CD8-positive, alpha-beta memory T cell (primary cell): ENCODE measurements at regions not wholly inside any gene's neighbourhood (a gene's known extent, or its start where the extent isn't known, plus 50 kb on each side); places are given as distances from the start of the nearest gene placed in this dataset.
A peak's percentile ranks its signal among the peaks of the same experiment; 100 is the strongest.
"Not testable (repeated sequence)": the region's sequence is repeated elsewhere in the genome, so short reads cannot be mapped to it uniquely, and the experiment has no call there.

ENCODE experiments used
- CTCF ChIA-PET: fragments of 350-600 bp; sonication (Branson Sonifier 250); formaldehyde crosslinking; loops from one replicate; lab custom pipeline; 2021; ENCODE audit warnings: antibody characterized with exemption; lab: Charles Lee
- POLR2A ChIA-PET: fragments of 350-600 bp; sonication (Branson Sonifier 250); formaldehyde crosslinking; loops from one replicate; lab custom pipeline; 2021; ENCODE audit warnings: antibody characterized with exemption; lab: Charles Lee
- DNase-seq, 5 donors: peaks; one replicate each; pipeline versions ENCODE4 v3.0.0 to v3.0.0-alpha.2; 2020 to 2022; ENCODE audit warnings: mixed read lengths in 1 of 5
- H3K27ac ChIP-seq: one replicate; pipeline ENCODE4 v1.7.0; 2013; ENCODE audit warnings: low read depth, mild to moderate bottlenecking, low read length, moderate library complexity
- H3K27me3 ChIP-seq: 2 replicates; pipeline ENCODE4 v1.7.0; 2013; ENCODE audit warnings: low read length, mild to moderate bottlenecking; ENCODE audit not compliant: insufficient read depth, poor library complexity, severe bottlenecking
- H3K36me3 ChIP-seq: 2 replicates; pipeline ENCODE4 v1.7.0; 2013; ENCODE audit warnings: mild to moderate bottlenecking, low read length, moderate library complexity; ENCODE audit not compliant: insufficient read depth
- H3K4me1 ChIP-seq: 2 replicates; pipeline ENCODE4 v1.7.0; 2013; ENCODE audit warnings: mild to moderate bottlenecking, low read length, moderate library complexity; ENCODE audit not compliant: insufficient read depth
- H3K4me3 ChIP-seq: 2 replicates; pipeline ENCODE4 v1.7.0; 2013; ENCODE audit warnings: mild to moderate bottlenecking, low read length
- H3K9me3 ChIP-seq: 2 replicates; pipeline ENCODE4 v1.7.0; 2013; ENCODE audit warnings: mild to moderate bottlenecking, low read length
- H3K27ac Mint-ChIP-seq, 8 donors: one replicate each; pipeline ENCODE4 v1.8.0; 2020 to 2021; ENCODE audit warnings: mixed read lengths in 8 of 8, mild to moderate bottlenecking in 6 of 8, inconsistent platforms in 3 of 8, moderate library complexity in 3 of 8
- H3K27me3 Mint-ChIP-seq, 2 donors: one replicate each; pipeline ENCODE4 v1.8.0; 2020 to 2021; ENCODE audit warnings: mixed read lengths in 2 of 2, mild to moderate bottlenecking in 1 of 2, moderate library complexity in 1 of 2
- H3K36me3 Mint-ChIP-seq, 3 donors: one replicate each; pipeline ENCODE4 v1.8.0; 2020 to 2021; ENCODE audit warnings: mixed read lengths in 3 of 3, inconsistent platforms in 1 of 3, mild to moderate bottlenecking in 1 of 3
- H3K4me1 Mint-ChIP-seq, 3 donors: one replicate each; pipeline ENCODE4 v1.8.0; 2020 to 2021; ENCODE audit warnings: mixed read lengths in 3 of 3, inconsistent platforms in 1 of 3, mild to moderate bottlenecking in 1 of 3
- H3K4me3 Mint-ChIP-seq, 7 donors: one replicate each; pipeline ENCODE4 v1.8.0; 2020 to 2021; ENCODE audit warnings: mixed read lengths in 7 of 7, mild to moderate bottlenecking in 6 of 7, moderate library complexity in 4 of 7, inconsistent platforms in 2 of 7
- H3K9me3 Mint-ChIP-seq, 5 donors: one replicate each; pipeline ENCODE4 v1.8.0; 2020 to 2022; ENCODE audit warnings: mixed read lengths in 5 of 5, mild to moderate bottlenecking in 3 of 5, moderate library complexity in 2 of 5, inconsistent platforms in 1 of 5

DNA sequence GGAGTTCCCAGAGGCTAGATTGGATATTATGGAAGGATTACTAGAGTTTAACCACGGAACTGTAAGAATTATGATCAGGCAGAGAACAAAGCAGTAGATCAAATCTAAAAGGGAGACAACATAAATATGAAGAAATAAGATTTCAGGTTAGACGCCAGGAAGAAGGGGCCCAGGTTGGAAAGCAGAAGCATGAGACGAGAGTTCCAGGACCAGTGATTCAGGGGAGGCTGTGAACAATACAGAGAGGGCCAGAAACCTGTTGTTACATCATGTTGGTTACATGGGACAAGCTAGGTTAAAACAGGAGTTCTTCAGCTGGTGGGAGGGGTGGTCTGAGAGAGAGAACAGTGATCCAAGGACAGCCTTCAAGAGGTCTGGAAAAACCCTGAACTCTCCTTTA is 128.4 kb upstream of the MROH9 start:
- H3K4me3 Mint-ChIP-seq, result no peak overlapping the region
- peaks cover 0 to 6% of the 10 kb centered on the region in 2 donors for H3K27me3 Mint-ChIP-seq
- Histone ChIP-seq H3K27me3 (no peaks in the 10 kb centered on the region), H3K36me3 (no peaks in the 10 kb centered on the region), H3K4me3 (no peak overlapping the region), H3K4me1 (no peaks in the 10 kb centered on the region), H3K27ac (no peak overlapping the region), H3K9me3 (no peaks in the 10 kb centered on the region)
- DNase-seq, result no peak
- ChIA-PET CTCF (no interaction called here), POLR2A (no interaction called here)
- H3K4me1 Mint-ChIP-seq, result no peaks in the 10 kb centered on the region
- H3K27ac Mint-ChIP-seq, result no peak overlapping the region
- peaks cover 0 to 2% (median 1%) of the 10 kb centered on the region in 5 donors for H3K9me3 Mint-ChIP-seq
- no peaks in the 10 kb centered on the region for H3K36me3 Mint-ChIP-seq

DNA sequence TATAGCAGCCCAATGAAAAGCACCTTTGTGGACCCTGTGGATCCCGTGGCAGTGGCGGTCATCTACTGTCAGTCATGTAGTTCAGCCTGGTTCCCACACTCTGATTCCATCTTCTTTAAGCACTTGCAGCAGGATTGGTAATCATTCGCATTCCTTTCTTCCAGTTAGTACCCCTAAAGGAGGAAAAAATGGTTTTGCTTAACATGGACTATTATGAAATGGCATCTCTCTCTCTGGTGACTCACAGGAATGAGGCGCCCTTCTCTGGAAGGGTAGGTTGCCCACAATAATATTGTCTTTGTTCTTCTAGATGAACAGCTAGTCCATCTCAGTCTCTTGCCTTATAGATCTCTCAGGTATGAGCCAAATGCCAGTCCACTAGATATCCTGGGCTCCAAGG is 127.9 kb upstream of the MROH9 start:
- POLR2A ChIA-PET, result interaction anchor here (0.6 kb wide), 1 partner anchor 660 kb away, joined by 4 read pairs; no protein-coding TSS in a partner anchor
- CTCF ChIA-PET, result no interaction called here
- Histone ChIP-seq H3K27ac (no peak overlapping the region), H3K9me3 (no peaks in the 10 kb centered on the region), H3K4me3 (no peak overlapping the region), H3K4me1 (no peaks in the 10 kb centered on the region), H3K27me3 (no peaks in the 10 kb centered on the region), H3K36me3 (no peaks in the 10 kb centered on the region)
- no peak for DNase-seq
- Mint-ChIP-seq H3K36me3 (no peaks in the 10 kb centered on the region), H3K27me3 (peaks cover 0 to 6% of the 10 kb centered on the region in 2 donors), H3K4me3 (no peak overlapping the region), H3K27ac (no peak overlapping the region), H3K4me1 (no peaks in the 10 kb centered on the region), H3K9me3 (peaks cover 0 to 4% (median 3%) of the 10 kb centered on the region in 5 donors)

- no peaks in the 10 kb centered on the region for H3K36me3 Mint-ChIP-seq
- no peaks in the 10 kb centered on the region for H3K27me3 ChIP-seq
- no peaks in the 10 kb centered on the region for H3K9me3 ChIP-seq
- POLR2A ChIA-PET, result interaction anchor here (0.6 kb wide), 1 partner anchor 660 kb away, joined by 4 read pairs; no protein-coding TSS in a partner anchor
- no peak overlapping the region for H3K4me3 ChIP-seq
- H3K27ac Mint-ChIP-seq, result no peak overlapping the region
- no peak for DNase-seq
- no peak overlapping the region for H3K27ac ChIP-seq
- no peaks in the 10 kb centered on the region for H3K4me1 ChIP-seq
- H3K9me3 Mint-ChIP-seq, result peaks cover 0 to 8% (median 4%) of the 10 kb centered on the region in 5 donors
- H3K36me3 ChIP-seq, result no peaks in the 10 kb centered on the region
- H3K4me3 Mint-ChIP-seq, result no peak overlapping the region
- peaks cover 0 to 6% of the 10 kb centered on the region in 2 donors for H3K27me3 Mint-ChIP-seq
- H3K4me1 Mint-ChIP-seq, result no peaks in the 10 kb centered on the region
- CTCF ChIA-PET, result no interaction called here
Measured at GRCh38 chr1:170808216-170808885, 127.0 kb upstream of the MROH9 start.

DNA sequence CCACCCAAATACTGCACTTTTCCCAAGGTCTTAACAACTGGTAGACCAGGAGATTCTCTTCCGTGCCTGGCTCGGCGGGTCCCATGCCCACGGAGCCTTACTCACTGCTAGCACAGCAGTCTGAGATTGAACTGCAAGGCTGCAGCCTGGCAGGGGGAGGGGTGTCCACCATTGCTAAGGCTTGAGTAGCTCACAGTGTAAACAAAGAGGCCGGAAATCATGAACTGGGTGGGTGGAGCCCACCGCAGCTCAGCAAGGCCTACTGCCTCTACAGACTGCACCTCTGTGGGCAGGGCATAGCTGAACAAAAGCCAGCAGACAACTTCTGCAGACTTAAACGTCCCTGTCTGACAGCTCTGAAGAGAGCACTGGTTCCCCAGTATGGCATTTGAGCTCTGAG is 124.3 kb upstream of the MROH9 start:
- H3K36me3 Mint-ChIP-seq, H3K27ac Mint-ChIP-seq, H3K27me3 Mint-ChIP-seq, CTCF ChIA-PET, H3K9me3 ChIP-seq, H3K4me3 Mint-ChIP-seq, H3K4me1 ChIP-seq, H3K4me3 ChIP-seq, H3K27ac ChIP-seq, POLR2A ChIA-PET, H3K36me3 ChIP-seq, DNase-seq, H3K4me1 Mint-ChIP-seq, H3K27me3 ChIP-seq: not testable (repeated sequence)
- H3K9me3 Mint-ChIP-seq, result peaks cover 4 to 13% (median 6%) of the 10 kb centered on the region in 5 donors

DNA sequence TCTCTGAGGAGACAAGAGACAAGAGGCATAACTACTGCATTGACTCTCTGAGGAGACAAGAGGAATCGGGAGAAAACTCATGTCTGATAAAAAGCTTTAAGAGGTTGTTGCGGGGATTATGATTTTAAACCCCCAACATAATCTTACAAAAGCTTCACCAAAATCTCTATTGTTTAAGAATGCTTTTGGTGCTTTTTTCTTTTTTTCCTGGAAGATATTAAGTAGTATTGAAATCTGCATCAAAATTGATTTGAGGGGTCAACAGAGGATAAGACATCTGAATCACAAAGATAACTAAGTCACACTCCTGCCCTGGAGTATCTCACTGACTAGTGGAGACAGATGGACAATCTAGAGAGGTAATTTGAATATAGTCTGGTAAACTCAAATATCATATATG is 115.6 kb upstream of the MROH9 start:
- Mint-ChIP-seq H3K4me1 (no peaks in the 10 kb centered on the region), H3K9me3 (peaks cover 0 to 5% (median 0%) of the 10 kb centered on the region in 5 donors), H3K4me3 (no peak overlapping the region), H3K27ac (no peak overlapping the region), H3K27me3 (peaks cover 0 to 4% of the 10 kb centered on the region in 2 donors), H3K36me3 (peaks cover 0 to 1% (median 0%) of the 10 kb centered on the region in 3 donors)
- ChIA-PET CTCF (no interaction called here), POLR2A (no interaction called here)
- no peak for DNase-seq
- no peak overlapping the region for H3K27ac ChIP-seq
- H3K9me3 ChIP-seq, result no peaks in the 10 kb centered on the region
- no peaks in the 10 kb centered on the region for H3K36me3 ChIP-seq
- no peaks in the 10 kb centered on the region for H3K4me1 ChIP-seq
- no peak overlapping the region for H3K4me3 ChIP-seq
- no peaks in the 10 kb centered on the region for H3K27me3 ChIP-seq

- Histone ChIP-seq H3K4me1 (no peaks in the 10 kb centered on the region), H3K9me3 (no peaks in the 10 kb centered on the region), H3K27me3 (no peaks in the 10 kb centered on the region), H3K4me3 (no peak overlapping the region), H3K27ac (no peak overlapping the region), H3K36me3 (no peaks in the 10 kb centered on the region)
- Mint-ChIP-seq H3K9me3 (peaks cover 0 to 3% (median 0%) of the 10 kb centered on the region in 5 donors), H3K4me3 (no peak overlapping the region), H3K27ac (peak overlapping the region in 1 of 8 donors; percentile 20), H3K36me3 (peaks cover 0 to 1% (median 0%) of the 10 kb centered on the region in 3 donors), H3K27me3 (no peaks in the 10 kb centered on the region), H3K4me1 (no peaks in the 10 kb centered on the region)
- no peak for DNase-seq
- ChIA-PET CTCF (no interaction called here), POLR2A (no interaction called here)
Measured at GRCh38 chr1:170823120-170823519, 112.2 kb upstream of the MROH9 start.

DNA sequence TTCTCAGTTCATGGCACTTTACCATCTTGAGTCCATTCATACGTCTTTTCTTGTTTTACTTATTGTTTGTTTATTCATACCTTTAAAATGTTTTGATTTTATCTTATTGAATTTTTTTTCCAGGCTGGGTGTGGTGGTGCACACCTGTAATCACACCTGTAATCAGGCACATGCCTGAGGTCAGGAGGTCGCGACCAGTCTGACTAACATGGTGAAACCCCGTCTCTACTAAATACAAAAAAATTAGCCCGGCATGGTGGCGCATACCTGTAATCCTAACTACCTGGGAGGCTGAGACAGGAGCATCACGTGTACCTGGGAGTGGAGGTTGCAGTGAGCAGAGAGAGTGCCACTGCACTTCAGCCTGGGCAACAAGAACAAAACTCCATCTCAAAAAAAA is 104.1 kb upstream of the MROH9 start:
- no peak overlapping the region for H3K27ac ChIP-seq
- H3K36me3 Mint-ChIP-seq, result no peaks in the 10 kb centered on the region
- H3K27ac Mint-ChIP-seq, result no peak overlapping the region
- H3K36me3 ChIP-seq, result no peaks in the 10 kb centered on the region
- H3K27me3 Mint-ChIP-seq, result no peaks in the 10 kb centered on the region
- no peak overlapping the region for H3K4me3 ChIP-seq
- peaks cover 0 to 2% (median 0%) of the 10 kb centered on the region in 5 donors for H3K9me3 Mint-ChIP-seq
- H3K9me3 ChIP-seq, result no peaks in the 10 kb centered on the region
- H3K4me1 ChIP-seq, result no peaks in the 10 kb centered on the region
- H3K27me3 ChIP-seq, result no peaks in the 10 kb centered on the region
- DNase-seq, result no peak
- CTCF ChIA-PET, result no interaction called here
- POLR2A ChIA-PET, result no interaction called here
- H3K4me1 Mint-ChIP-seq, result no peaks in the 10 kb centered on the region
- H3K4me3 Mint-ChIP-seq, result no peak overlapping the region

GRCh38 chr1:170836141-170836540 is 99.2 kb upstream of the MROH9 start:
- ChIA-PET POLR2A (no interaction called here), CTCF (no interaction called here)
- no peaks in the 10 kb centered on the region for H3K36me3 Mint-ChIP-seq
- Histone ChIP-seq H3K27ac (no peak overlapping the region), H3K36me3 (no peaks in the 10 kb centered on the region), H3K27me3 (no peaks in the 10 kb centered on the region), H3K4me3 (no peak overlapping the region), H3K9me3 (no peaks in the 10 kb centered on the region), H3K4me1 (no peaks in the 10 kb centered on the region)
- H3K4me1 Mint-ChIP-seq, result no peaks in the 10 kb centered on the region
- no peak for DNase-seq
- no peak overlapping the region for H3K27ac Mint-ChIP-seq
- H3K4me3 Mint-ChIP-seq, result no peak overlapping the region
- H3K27me3 Mint-ChIP-seq, result no peaks in the 10 kb centered on the region
- H3K9me3 Mint-ChIP-seq, result peaks cover 0 to 2% (median 0%) of the 10 kb centered on the region in 5 donors
